Endothelial cell of umbilical vein (primary cell): ENCODE measurements at regions not wholly inside any gene's neighbourhood (a gene's known extent, or its start where the extent isn't known, plus 50 kb on each side); places are given as distances from the start of the nearest gene placed in this dataset.

Experiments used
- BruUV-seq: library from RNA; stranded (reverse); fragments of 400-500 nt; replicated peaks from 2 replicates; lab custom pipeline; 2021; lab: Mats Ljungman, UMichigan
- CTCF ChIA-PET: fragments of 300-600, 350-600 bp; sonication (Branson Sonifier 250); formaldehyde crosslinking; loops from one replicate; lab custom pipeline; 2021; ENCODE audit warnings: antibody characterized with exemption, inconsistent platforms; lab: Charles Lee
- POLR2A ChIA-PET: fragments of 300-600, 350-600 bp; sonication (Branson Sonifier 250); formaldehyde crosslinking; loops from one replicate; lab custom pipeline; 2021; ENCODE audit warnings: antibody characterized with exemption, inconsistent platforms; lab: Charles Lee
- DNase-seq: peaks from one replicate; pipeline ENCODE4 v3.0.0-alpha.2; 2011; ENCODE audit warnings: low read depth, low spot score
- FAIRE-seq: peaks from 2 replicates; lab custom pipeline; 2011; peaks lifted over from hg19 to GRCh38; lab: Jason Lieb, UNC
- H2AFZ ChIP-seq: 2 replicates; pipeline ENCODE4 v1.6.0; 2012; ENCODE audit warnings: low read depth, low read length, control low read depth, inconsistent platforms
- H3K27ac ChIP-seq: 2 replicates; pipeline ENCODE4 v1.5.1; 2011; ENCODE audit warnings: low read depth, mild to moderate bottlenecking, control low read depth, low read length, moderate library complexity; ENCODE audit not compliant: insufficient read depth
- H3K27me3 ChIP-seq, 2 experiments: 2 replicates each; pipeline versions ENCODE4 v1.6.0 to v1.6.1; 2011; ENCODE audit warnings: low read length in 2 of 2, mixed read lengths in 1 of 2; ENCODE audit not compliant: control insufficient read depth in 2 of 2, insufficient read depth in 2 of 2
- H3K36me3 ChIP-seq, 2 experiments: 2 replicates in 1 of 2; 3 replicates in 1 of 2; pipeline ENCODE4 v1.5.1; 2011; ENCODE audit warnings: low read length in 2 of 2, mild to moderate bottlenecking in 1 of 2, moderate library complexity in 1 of 2; ENCODE audit not compliant: control insufficient read depth in 2 of 2, insufficient read depth in 2 of 2; ENCODE audit errors: extremely low read depth in 1 of 2
- H3K4me1 ChIP-seq: 3 replicates; pipeline ENCODE4 v1.5.1; 2011; ENCODE audit warnings: mild to moderate bottlenecking, low read length; ENCODE audit not compliant: control insufficient read depth, insufficient read depth; ENCODE audit errors: extremely low read depth
- H3K4me2 ChIP-seq: 2 replicates; pipeline ENCODE4 v1.6.1; 2011; ENCODE audit warnings: low read length, control low read depth, mixed read lengths; ENCODE audit not compliant: insufficient read depth
- H3K4me3 ChIP-seq, 3 experiments: fragments of 200-600 bp in 1 of 3; sonication (generic), shearing (Covaris generic) in 1 of 3; replicated peaks in 1 of 3; 2 replicates each; pipeline ENCODE4 v1.5.1; 2011 to 2016; ENCODE audit warnings: control low read depth in 3 of 3, low read length in 3 of 3, mild to moderate bottlenecking in 2 of 3, inconsistent platforms in 1 of 3, low read depth in 1 of 3, moderate library complexity in 1 of 3; ENCODE audit not compliant: insufficient read depth in 1 of 3
- H3K79me2 ChIP-seq: 2 replicates; pipeline ENCODE4 v1.6.0; 2012; ENCODE audit warnings: low read length, inconsistent platforms; ENCODE audit not compliant: control insufficient read depth, insufficient read depth
- H3K9ac ChIP-seq: replicated peaks from 2 replicates; pipeline ENCODE3; 2011; ENCODE audit warnings: low read length, control low read depth; ENCODE audit not compliant: insufficient read depth; ENCODE audit errors: extremely low read depth
- H3K9me1 ChIP-seq: replicated peaks from 3 replicates; pipeline ENCODE4 v1.6.0; 2011; ENCODE audit warnings: mild to moderate bottlenecking, low read length; ENCODE audit not compliant: control insufficient read depth, insufficient read depth; ENCODE audit errors: extremely low read depth
- H3K9me3 ChIP-seq: replicated peaks from 2 replicates; pipeline ENCODE4 v1.5.1; 2012; ENCODE audit warnings: low read length, inconsistent platforms; ENCODE audit not compliant: control insufficient read depth, insufficient read depth
- H4K20me1 ChIP-seq: replicated peaks from 2 replicates; pipeline ENCODE3; 2011; ENCODE audit warnings: mild to moderate bottlenecking, low read length; ENCODE audit not compliant: control insufficient read depth, insufficient read depth; ENCODE audit errors: extremely low read depth
- CTCF ChIP-seq, 2 donors: IDR thresholded peaks; 1 replicate in 1 of 2; 2 replicates in 1 of 2; pipeline ENCODE4 v1.5.1; 2011; ENCODE audit warnings: low read length in 2 of 2, mild to moderate bottlenecking in 2 of 2, moderate library complexity in 2 of 2, control low read depth in 1 of 2, inconsistent platforms in 1 of 2, low read depth in 1 of 2; ENCODE audit not compliant: insufficient read depth in 1 of 2; ENCODE audit errors: extremely low read depth in 1 of 2
- EZH2 ChIP-seq: IDR thresholded peaks from 2 replicates; pipeline ENCODE4 v1.6.1; 2012; ENCODE audit warnings: borderline replicate concordance, low read depth, mild to moderate bottlenecking, moderate library complexity, low read length, inconsistent platforms; ENCODE audit not compliant: severe bottlenecking
- FOS ChIP-seq: IDR thresholded peaks from 2 replicates; pipeline ENCODE4 v1.6.1; 2011; ENCODE audit warnings: mild to moderate bottlenecking, low read length, moderate library complexity, borderline replicate concordance; ENCODE audit not compliant: insufficient read depth
- GATA2 ChIP-seq: IDR thresholded peaks from 2 replicates; pipeline ENCODE4 v1.7.0; 2011; ENCODE audit warnings: low read depth, mild to moderate bottlenecking, moderate library complexity, mixed read lengths, low read length; ENCODE audit not compliant: insufficient read length, insufficient read depth
- JUN ChIP-seq: IDR thresholded peaks from 2 replicates; pipeline ENCODE4 v1.6.1; 2011; ENCODE audit warnings: borderline replicate concordance, low read depth; ENCODE audit not compliant: insufficient read length, insufficient read depth
- MAX ChIP-seq: IDR thresholded peaks from 2 replicates; pipeline ENCODE4 v1.6.1; 2011; ENCODE audit not compliant: insufficient read depth, insufficient read length
- MYC ChIP-seq: IDR thresholded peaks from one replicate; pipeline ENCODE4 v1.6.1; 2011; ENCODE audit warnings: mild to moderate bottlenecking, low read depth, low read length
- POLR2A ChIP-seq: IDR thresholded peaks from 2 replicates; pipeline ENCODE4 v1.6.1; 2012; ENCODE audit warnings: low read depth, mild to moderate bottlenecking, control low read depth, low read length
- POLR2AphosphoS5 ChIP-seq: IDR thresholded peaks from 2 replicates; pipeline ENCODE4 v1.6.1; 2012; ENCODE audit warnings: low read depth, mild to moderate bottlenecking, control low read depth, low read length, moderate library complexity; ENCODE audit not compliant: insufficient read depth
- dilution Hi-C: fragments of 300-500 bp; cut with MboI; formaldehyde crosslinking; loops from one replicate; pipeline ENCODE4 v1.15.0; 2019; ENCODE audit warnings: low sequenced_read_pairs; ENCODE audit not compliant: extremely low pct_ligation_motif_present
- intact Hi-C: fragments of 100-400 bp; cut with micrococcal nuclease; formaldehyde crosslinking; loops from one replicate; pipeline ENCODE4 v1.10.0; 2022

- no peak overlapping the region for H2AFZ ChIP-seq
- no peaks in the 10 kb centered on the region for H3K9me1 ChIP-seq
- H3K27ac ChIP-seq: no peak overlapping the region
- CTCF ChIA-PET: no interaction called here
- intact Hi-C loops: no loop called here
- FAIRE-seq (no peak), DNase-seq (no peak)
- dilution Hi-C loops: no loop called here
- no peak overlapping the region for H3K4me3 ChIP-seq
- no peak overlapping the region for H3K9ac ChIP-seq
- H3K4me2 ChIP-seq: no peak overlapping the region
- no peaks in the 10 kb centered on the region for H4K20me1 ChIP-seq
- no peaks in the 10 kb centered on the region for H3K27me3 ChIP-seq
- no peaks in the 10 kb centered on the region for H3K4me1 ChIP-seq
- POLR2A ChIA-PET: no interaction called here
- no peaks in the 10 kb centered on the region for H3K79me2 ChIP-seq
- TF ChIP-seq POLR2AphosphoS5 (no peak), MAX (no peak), MYC (no peak), POLR2A (no peak), JUN (no peak), EZH2 (no peak)
- BruUV-seq: no TSS peak
- peaks cover 4% of the 10 kb centered on the region for H3K9me3 ChIP-seq
- H3K36me3 ChIP-seq: no peaks in the 10 kb centered on the region
Measured at GRCh38 chr15:93424131-93424530, 335.1 kb upstream of the RGMA start.

- CTCF ChIA-PET: no interaction called here
- no peaks in the 10 kb centered on the region for H3K36me3 ChIP-seq
- H3K9me1 ChIP-seq: no peaks in the 10 kb centered on the region
- no peaks in the 10 kb centered on the region for H3K79me2 ChIP-seq
- peaks cover 4% of the 10 kb centered on the region for H3K9me3 ChIP-seq
- no TSS peak for BruUV-seq
- no peak for FAIRE-seq
- dilution Hi-C loops (no loop called here), intact Hi-C loops (no loop called here)
- no peak overlapping the region for H3K4me3 ChIP-seq
- no peak overlapping the region for H2AFZ ChIP-seq
- POLR2A ChIA-PET: no interaction called here
- no peak overlapping the region for H3K4me2 ChIP-seq
- H4K20me1 ChIP-seq: no peaks in the 10 kb centered on the region
- TF ChIP-seq FOS (no peak), CTCF (IDR thresholded peaks at IDR 0.05; ENCODE audit: extremely low read depth in 1 of 2, insufficient read depth in 1 of 2, low read depth in 1 of 2, low read length in 2 of 2) (no peak), POLR2AphosphoS5 (no peak), MYC (no peak), MAX (no peak), EZH2 (no peak), GATA2 (no peak), POLR2A (no peak), JUN (no peak)
- H3K27ac ChIP-seq: no peak overlapping the region
- DNase-seq: no peak
- H3K9ac ChIP-seq: no peak overlapping the region
- no peaks in the 10 kb centered on the region for H3K4me1 ChIP-seq
- H3K27me3 ChIP-seq: no peaks in the 10 kb centered on the region
Measured at GRCh38 chr15:93422476-93422875, 333.5 kb upstream of the RGMA start.
